ENCODE measurements at regions not wholly inside any gene's neighbourhood (a gene's known extent, or its start where the extent isn't known, plus 50 kb on each side); places are given as distances from the start of the nearest gene placed in this dataset.

GRCh38 chr3:106086636-106087035 lies 217.8 kb upstream of the CBLB start:
- ChIA-PET POLR2A (no interaction called here), CTCF (no interaction called here)
- Histone ChIP-seq H3K27me3 (ENCODE audit: control insufficient read depth, insufficient read depth, low read length) (no peaks in the 10 kb centered on the region), H3K36me3 (ENCODE audit: control insufficient read depth, insufficient read depth, low read length) (no peaks in the 10 kb centered on the region), H3K4me3 (ENCODE audit: low read depth, low read length) (no peak overlapping the region)
- DNase-seq (ENCODE audit: low read depth), result no peak
- TF ChIP-seq CTCF (IDR thresholded peaks at IDR 0.05; ENCODE audit: insufficient read depth, low read depth, low read length), result no peak

DNA sequence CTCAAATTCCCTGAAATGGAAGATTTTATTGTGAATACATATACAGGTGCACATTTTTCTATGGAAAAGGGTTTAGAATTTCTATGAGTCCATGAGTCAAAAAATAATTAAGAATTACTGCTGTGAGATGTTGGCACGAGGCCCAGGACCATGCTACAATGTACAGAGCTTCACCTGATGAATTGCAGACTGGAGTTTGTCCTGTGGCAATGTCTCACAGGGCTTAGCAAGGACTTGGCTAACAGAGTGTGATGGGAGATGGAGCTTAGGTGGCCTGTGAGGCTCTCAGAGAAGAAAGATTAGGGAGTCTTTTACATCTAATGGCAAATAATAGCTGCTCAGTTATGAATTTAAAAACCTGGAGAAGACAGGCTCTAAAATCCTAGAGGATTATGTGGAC lies 219.5 kb upstream of the CBLB start:
- H3K4me3 ChIP-seq (ENCODE audit: low read depth, low read length), result no peak overlapping the region
- no peaks in the 10 kb centered on the region for H3K36me3 ChIP-seq (ENCODE audit: control insufficient read depth, insufficient read depth, low read length)
- CTCF ChIA-PET, result interaction anchor here (0.8 to 0.9 kb wide), 2 partner anchors 10 to 18 kb away, joined by 3 read pairs; no protein-coding TSS in a partner anchor
- no peaks in the 10 kb centered on the region for H3K27me3 ChIP-seq (ENCODE audit: control insufficient read depth, insufficient read depth, low read length)
- TF ChIP-seq CTCF (IDR thresholded peaks at IDR 0.05; ENCODE audit: insufficient read depth, low read depth, low read length), result no peak
- no peak for DNase-seq (ENCODE audit: low read depth)
- POLR2A ChIA-PET, result no interaction called here

DNA sequence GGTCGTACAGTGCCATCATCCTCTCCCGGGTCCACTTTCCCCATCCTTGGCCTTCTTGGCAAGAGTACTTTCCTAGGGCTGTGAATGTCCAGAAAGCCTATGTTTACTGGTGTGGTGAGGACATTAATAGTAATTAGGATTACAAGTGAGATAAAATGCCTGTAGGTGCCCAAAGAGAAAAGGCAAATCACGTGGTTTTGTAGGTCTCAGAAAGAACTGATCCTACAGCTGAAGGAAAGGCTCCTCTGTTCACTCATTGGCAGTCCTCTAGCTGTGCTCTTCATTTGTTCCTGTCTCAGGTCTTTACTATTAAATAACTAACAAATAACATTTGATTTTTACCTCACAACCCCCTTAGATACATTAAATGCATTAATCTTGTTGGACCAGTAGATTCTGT lies 220.1 kb upstream of the CBLB start:
- Histone ChIP-seq H3K4me3 (ENCODE audit: low read depth, low read length) (no peak overlapping the region), H3K27me3 (ENCODE audit: control insufficient read depth, insufficient read depth, low read length) (no peaks in the 10 kb centered on the region), H3K36me3 (ENCODE audit: control insufficient read depth, insufficient read depth, low read length) (no peaks in the 10 kb centered on the region)
- POLR2A ChIA-PET, result no interaction called here
- DNase-seq (ENCODE audit: low read depth), result no peak
- CTCF ChIA-PET, result interaction anchor here (0.8 to 0.9 kb wide), 2 partner anchors 9 to 17 kb away, joined by 3 read pairs; no protein-coding TSS in a partner anchor
- TF ChIP-seq CTCF (IDR thresholded peaks at IDR 0.05; ENCODE audit: insufficient read depth, low read depth, low read length), result no peak

DNA sequence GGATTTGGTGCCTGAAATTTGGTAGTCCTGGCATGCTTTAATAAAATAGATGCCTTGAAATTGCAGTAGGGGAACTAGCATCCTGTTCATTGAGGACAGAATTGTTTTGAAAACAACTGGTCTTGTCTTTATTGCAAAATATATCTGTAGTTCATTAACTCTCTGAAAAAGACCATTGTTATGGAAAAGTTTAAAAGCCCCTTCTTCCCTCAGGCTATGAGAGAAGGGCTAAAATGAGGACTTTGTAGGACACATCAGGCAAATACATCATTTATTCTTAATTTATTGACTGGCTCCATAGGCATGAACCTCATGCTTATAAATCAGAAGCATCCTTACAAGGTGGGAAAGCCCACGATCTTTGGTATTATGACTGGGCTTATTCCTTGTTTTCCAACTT lies 221.0 kb upstream of the CBLB start:
- H3K27me3 ChIP-seq (ENCODE audit: control insufficient read depth, insufficient read depth, low read length), result no peaks in the 10 kb centered on the region
- no peak overlapping the region for H3K4me3 ChIP-seq (ENCODE audit: low read depth, low read length)
- no peak for TF ChIP-seq CTCF (IDR thresholded peaks at IDR 0.05; ENCODE audit: insufficient read depth, low read depth, low read length)
- no peaks in the 10 kb centered on the region for H3K36me3 ChIP-seq (ENCODE audit: control insufficient read depth, insufficient read depth, low read length)
- POLR2A ChIA-PET, result no interaction called here
- no peak for DNase-seq (ENCODE audit: low read depth)
- CTCF ChIA-PET, result no interaction called here

- ChIA-PET POLR2A (no interaction called here), CTCF (interaction anchor here (0.7 kb wide), 1 partner anchor 9 kb away, joined by 3 read pairs; no protein-coding TSS in a partner anchor)
- Histone ChIP-seq H3K36me3 (ENCODE audit: control insufficient read depth, insufficient read depth, low read length) (no peaks in the 10 kb centered on the region), H3K4me3 (ENCODE audit: low read depth, low read length) (no peak overlapping the region), H3K27me3 (ENCODE audit: control insufficient read depth, insufficient read depth, low read length) (no peaks in the 10 kb centered on the region)
- TF ChIP-seq CTCF (IDR thresholded peaks at IDR 0.05; ENCODE audit: insufficient read depth, low read depth, low read length), result no peak
- no peak for DNase-seq (ENCODE audit: low read depth)
Observed at GRCh38 chr3:106092792-106093191, 224.0 kb upstream of the CBLB start.
